SU-DHL-6 (cell line): ENCODE measurements at regions not wholly inside any gene's neighbourhood (a gene's known extent, or its start where the extent isn't known, plus 50 kb on each side); places are given as distances from the start of the nearest gene placed in this dataset.

ENCODE experiments used
- EZH2phosphoT487 ChIP-seq: fragments of 200-600 bp; sonication (generic), shearing (Covaris generic); conservative IDR thresholded peaks from 2 replicates; pipeline ENCODE4 v1.6.1; 2018; ENCODE audit warnings: mild to moderate bottlenecking, antibody characterized with exemption, low read length, moderate library complexity, mixed read lengths
- TF ChIP-seq, protein P1 (sequence below): fragments of 200-600 bp; sonication (generic); IDR thresholded peaks from one replicate; pipeline ENCODE4 v1.5.1; 2017; ENCODE audit warnings: antibody characterized with exemption, mild to moderate bottlenecking, low read length, moderate library complexity; ENCODE audit not compliant: insufficient read depth, poor library complexity, severe bottlenecking

DNA sequence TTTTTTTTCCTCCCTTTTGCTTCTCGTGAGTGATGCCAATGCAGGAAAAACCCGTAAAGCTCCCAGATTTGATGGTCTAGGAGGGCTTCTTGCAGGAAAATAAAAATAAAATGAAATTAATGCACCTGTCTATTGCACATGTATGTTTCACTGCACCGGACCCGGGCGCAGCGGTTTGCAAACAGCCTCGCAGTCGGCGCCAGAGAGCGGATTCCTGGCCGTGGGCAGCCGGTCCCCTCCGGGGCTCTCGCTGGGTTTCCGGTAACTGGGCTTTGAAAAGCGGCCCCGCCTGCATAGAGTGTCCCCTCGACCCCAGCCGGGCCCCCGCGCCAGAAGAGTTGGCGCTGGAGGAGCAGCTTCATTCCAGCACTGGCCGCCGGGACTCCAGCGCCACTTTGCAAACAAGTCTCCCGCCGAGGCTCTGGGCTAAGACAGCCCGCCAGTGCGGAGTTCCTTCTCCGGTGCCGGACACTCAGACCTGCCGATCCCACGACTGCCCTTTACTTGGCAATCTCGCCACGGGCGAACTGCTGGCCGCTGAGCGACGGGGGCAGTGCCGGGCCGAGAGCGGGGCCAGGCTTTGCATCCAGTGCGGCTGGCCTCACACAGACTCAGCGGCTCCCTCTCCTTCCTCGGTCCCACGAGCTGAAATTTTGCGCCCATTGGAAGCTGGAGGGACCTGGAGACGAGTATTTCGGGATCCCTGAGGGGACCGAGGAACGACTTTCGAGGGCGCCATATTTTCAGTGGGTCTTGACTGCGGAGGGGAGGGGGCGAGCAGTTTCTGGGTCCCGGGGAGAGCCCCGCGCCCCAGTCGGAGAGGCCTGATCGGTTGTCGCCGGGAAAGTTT is 225.9 kb upstream of the C2CD4B start:
- TF ChIP-seq EZH2phosphoT487 = no peak
- TF ChIP-seq, protein P1, sequence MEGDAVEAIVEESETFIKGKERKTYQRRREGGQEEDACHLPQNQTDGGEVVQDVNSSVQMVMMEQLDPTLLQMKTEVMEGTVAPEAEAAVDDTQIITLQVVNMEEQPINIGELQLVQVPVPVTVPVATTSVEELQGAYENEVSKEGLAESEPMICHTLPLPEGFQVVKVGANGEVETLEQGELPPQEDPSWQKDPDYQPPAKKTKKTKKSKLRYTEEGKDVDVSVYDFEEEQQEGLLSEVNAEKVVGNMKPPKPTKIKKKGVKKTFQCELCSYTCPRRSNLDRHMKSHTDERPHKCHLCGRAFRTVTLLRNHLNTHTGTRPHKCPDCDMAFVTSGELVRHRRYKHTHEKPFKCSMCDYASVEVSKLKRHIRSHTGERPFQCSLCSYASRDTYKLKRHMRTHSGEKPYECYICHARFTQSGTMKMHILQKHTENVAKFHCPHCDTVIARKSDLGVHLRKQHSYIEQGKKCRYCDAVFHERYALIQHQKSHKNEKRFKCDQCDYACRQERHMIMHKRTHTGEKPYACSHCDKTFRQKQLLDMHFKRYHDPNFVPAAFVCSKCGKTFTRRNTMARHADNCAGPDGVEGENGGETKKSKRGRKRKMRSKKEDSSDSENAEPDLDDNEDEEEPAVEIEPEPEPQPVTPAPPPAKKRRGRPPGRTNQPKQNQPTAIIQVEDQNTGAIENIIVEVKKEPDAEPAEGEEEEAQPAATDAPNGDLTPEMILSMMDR = no peak
